Fibroblast of lung (primary cell): ENCODE measurements at regions not wholly inside any gene's neighbourhood (a gene's known extent, or its start where the extent isn't known, plus 50 kb on each side); places are given as distances from the start of the nearest gene placed in this dataset.

Experiments used
- EZH2 ChIP-seq: IDR thresholded peaks from 2 replicates; pipeline ENCODE4 v1.5.1; 2012; ENCODE audit warnings: low read length, control low read depth, mild to moderate bottlenecking; ENCODE audit errors: missing control alignments
- TF ChIP-seq, protein P1 (sequence below), 2 donors: IDR thresholded peaks in 1 of 2; conservative IDR thresholded peaks in 1 of 2; 1 replicate in 1 of 2; 2 replicates in 1 of 2; pipeline ENCODE4 v1.5.1; 2011 to 2012; ENCODE audit warnings: low read length in 2 of 2, control low read depth in 1 of 2, inconsistent platforms in 1 of 2, low read depth in 1 of 2, mild to moderate bottlenecking in 1 of 2

DNA sequence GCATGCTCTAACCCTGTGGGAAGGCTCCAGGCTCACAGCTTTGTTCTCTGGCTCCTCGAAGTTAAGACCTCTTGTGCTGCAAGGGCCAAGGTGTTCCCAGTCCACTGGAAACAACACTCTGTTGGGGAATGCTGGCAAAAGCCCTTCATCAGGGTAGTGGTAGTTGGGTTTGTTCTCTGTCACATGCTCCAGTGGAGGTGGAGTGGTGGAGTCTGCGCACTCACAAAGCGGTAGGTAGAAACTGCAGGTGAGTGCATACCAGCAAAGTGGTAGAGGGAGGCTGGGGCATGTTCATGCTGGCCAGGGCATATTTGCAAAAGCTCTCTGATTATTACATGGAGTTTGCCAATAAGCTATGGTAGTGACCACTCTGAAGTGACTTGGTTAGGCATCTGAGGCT is 410.5 kb downstream of the CDH19 start:
- TF ChIP-seq EZH2: no peak
- TF ChIP-seq, protein P1, sequence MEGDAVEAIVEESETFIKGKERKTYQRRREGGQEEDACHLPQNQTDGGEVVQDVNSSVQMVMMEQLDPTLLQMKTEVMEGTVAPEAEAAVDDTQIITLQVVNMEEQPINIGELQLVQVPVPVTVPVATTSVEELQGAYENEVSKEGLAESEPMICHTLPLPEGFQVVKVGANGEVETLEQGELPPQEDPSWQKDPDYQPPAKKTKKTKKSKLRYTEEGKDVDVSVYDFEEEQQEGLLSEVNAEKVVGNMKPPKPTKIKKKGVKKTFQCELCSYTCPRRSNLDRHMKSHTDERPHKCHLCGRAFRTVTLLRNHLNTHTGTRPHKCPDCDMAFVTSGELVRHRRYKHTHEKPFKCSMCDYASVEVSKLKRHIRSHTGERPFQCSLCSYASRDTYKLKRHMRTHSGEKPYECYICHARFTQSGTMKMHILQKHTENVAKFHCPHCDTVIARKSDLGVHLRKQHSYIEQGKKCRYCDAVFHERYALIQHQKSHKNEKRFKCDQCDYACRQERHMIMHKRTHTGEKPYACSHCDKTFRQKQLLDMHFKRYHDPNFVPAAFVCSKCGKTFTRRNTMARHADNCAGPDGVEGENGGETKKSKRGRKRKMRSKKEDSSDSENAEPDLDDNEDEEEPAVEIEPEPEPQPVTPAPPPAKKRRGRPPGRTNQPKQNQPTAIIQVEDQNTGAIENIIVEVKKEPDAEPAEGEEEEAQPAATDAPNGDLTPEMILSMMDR (conservative IDR thresholded peaks at IDR 0.05 in 1 of 2, IDR thresholded peaks at IDR 0.05 in 1 of 2; ENCODE audit: low read depth in 1 of 2, low read length in 2 of 2): no peak
